NCI-H2107 treated with DMSO at 0.1 percent for 48 hours (cell line): ENCODE measurements at regions not wholly inside any gene's neighbourhood (a gene's known extent, or its start where the extent isn't known, plus 50 kb on each side); places are given as distances from the start of the nearest gene placed in this dataset.
A peak's percentile ranks its signal among the peaks of the same experiment; 100 is the strongest.

Experiments
- DNase-seq: peaks from one replicate; lab custom pipeline; 2025; ENCODE audit not compliant: unreplicated experiment; lab: John Stamatoyannopoulos, UW

- DNase-seq, result no peak
Observed at GRCh38 chr15:81492969-81493645, 119.1 kb upstream of the TMC3 start.

DNA sequence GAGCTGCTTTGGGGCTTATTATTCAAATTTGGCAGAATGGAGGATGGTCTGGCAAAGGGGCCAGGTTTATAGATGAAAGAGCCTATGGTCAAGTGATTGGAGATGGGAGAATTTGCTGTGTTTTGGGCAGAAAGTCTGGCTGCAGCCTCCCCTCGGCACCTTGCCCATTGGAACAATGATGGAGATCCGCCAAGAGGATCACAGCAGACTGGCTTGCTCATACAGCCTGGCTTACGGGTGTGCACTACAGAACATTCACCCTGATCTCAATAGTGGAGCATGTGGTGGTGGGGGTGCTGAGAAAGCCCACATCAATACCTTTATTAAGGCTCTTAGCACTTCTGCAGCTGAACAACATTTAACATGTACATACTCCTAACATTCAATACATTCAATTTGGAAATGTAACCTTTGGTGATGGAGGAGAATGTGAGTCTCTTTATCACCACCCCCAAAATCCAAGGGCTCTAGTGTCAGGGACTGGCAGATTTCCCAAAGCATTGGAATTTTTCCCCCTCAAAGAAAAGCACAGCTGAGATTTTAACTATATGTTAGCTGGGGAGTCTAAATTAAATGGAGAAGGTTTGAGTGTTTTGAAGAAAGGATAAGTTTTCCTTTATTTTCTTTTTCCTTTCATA lies 118.4 kb upstream of the TMC3 start:
- no peak for DNase-seq

DNA sequence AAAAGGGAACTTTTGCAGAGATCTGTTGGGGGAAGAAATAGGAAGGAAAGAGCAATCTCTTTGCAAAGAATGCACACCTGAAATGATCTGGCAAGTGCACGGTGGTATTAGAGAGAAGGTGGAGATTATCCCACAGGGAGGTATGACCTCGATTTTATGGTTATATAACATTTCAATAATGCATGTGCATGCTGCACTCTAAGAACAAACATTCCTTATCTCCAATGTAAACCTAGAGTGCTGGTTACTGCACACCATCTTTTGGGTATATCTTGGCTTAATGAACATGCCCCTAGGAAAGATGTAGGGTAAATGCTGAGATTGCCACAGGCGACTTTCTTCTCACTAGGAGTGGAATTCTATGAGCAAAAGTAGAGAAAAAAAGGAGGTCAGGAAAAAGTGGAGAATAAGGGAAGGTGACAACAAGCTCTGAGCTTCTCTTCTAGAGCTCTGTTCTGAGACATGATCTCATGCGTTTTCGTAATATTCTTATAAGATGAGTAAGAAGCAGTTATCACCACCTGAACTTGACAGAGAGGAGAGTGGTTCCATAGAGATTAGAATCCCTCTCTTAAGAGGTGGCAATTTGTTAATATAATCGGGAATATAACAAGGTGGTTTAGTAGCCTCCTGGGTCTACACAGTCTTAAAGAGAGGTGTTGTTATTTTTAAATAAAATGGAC lies 117.5 kb upstream of the TMC3 start:
- no peak for DNase-seq

DNA sequence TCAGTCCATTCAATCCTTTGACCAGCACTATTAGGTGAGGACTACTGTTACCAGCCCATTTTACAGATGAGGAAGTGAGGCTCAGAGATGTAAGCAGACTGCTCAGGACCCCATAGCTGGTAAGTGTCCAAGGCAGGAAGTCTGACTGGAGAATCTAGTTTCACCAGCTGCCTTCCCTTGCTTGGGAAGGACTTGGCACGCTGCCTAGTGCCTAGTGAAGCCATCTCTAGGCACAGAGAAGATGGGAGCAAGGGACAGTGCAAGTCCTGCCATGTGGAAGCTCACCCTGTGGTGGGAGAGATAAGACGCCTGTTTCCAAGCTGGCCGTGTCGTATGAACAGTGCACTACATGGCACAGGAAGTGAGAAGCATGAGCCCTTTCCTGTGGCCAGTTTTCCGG lies 111.8 kb upstream of the TMC3 start:
- DNase-seq, result no peak

DNA sequence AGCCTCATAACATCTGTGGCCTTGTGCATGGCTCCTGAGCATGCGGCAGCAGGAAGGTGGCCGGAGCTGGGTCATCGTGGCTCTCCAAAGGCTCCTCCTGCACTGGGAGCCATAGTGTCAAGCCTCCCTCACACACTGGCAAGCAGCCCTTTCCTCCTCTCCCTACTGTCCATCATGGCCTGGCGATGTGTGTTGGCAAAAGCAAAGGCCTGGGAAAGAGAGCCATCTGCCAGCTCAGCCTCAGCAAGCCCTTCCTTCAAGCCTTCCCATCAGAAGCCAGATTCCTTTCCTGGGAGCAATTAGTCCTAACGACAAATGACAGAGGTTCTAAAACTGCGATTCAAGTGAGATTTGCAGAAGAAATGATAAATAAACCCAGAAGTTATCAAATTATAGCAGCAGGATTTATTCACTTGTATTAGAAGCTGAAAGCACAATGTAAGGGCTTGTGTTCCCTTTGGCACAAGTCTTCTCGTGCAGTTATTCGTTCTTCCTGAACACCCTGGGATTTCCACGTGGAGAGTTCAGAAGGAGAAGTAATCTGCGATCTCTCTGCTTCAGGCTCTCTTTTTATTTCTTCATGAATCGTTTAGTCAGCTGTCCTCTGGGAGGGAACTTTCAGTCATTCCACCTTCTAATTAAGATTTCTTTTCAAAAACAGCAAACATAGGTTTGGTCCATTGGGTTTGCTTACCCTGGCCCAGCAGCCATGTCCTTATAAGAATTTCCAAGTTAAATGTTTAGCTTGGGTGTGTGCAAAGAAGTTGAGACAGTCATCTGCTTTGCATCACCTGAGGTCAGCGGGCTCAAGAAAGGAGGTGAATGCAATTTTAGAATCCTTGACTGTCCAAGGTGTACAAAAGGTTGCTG lies 110.3 kb upstream of the TMC3 start:
- no peak for DNase-seq

DNA sequence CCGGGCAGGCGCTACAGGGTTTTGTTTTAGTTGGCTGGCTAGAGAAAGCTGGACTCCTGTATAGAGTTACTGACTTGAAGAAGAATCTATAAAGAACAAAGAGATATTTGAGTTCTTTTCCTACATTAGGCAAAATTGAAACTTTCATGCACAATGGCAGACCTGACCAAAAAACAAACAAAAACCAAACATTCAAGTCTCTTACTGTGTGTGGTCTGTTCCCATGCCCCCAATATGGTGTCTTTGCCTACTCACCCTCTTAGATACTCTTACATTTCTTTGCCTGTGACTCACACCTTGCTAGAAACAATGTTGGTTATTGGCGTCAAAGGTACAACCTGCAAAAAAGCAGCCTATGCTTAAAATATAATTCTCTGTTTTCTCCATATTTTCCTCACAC lies 109.5 kb upstream of the TMC3 start:
- DNase-seq, result no peak

GRCh38 chr15:81481346-81481745 lies 107.3 kb upstream of the TMC3 start:
- DNase-seq, result no peak

DNA sequence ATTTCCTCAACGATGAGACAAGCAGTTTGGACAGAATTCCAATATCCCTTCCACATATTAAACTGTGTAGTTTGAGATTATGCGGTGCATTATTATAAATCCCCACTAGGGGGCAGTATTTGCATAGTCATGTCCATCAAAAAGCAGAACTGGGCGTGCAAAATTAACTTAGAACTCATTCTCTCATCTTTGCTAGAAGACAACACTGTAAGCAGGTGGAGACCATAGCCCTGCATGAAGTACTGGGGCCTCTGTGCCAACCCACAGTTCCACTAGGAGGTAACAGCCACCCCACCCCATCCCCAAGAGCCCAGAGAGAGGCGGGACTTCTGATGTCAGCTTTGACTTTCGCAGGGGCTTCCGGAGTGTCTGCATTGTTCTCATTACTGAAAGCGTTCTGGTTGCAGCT lies 106.6 kb upstream of the TMC3 start:
- DNase-seq, result peak; percentile 18

DNA sequence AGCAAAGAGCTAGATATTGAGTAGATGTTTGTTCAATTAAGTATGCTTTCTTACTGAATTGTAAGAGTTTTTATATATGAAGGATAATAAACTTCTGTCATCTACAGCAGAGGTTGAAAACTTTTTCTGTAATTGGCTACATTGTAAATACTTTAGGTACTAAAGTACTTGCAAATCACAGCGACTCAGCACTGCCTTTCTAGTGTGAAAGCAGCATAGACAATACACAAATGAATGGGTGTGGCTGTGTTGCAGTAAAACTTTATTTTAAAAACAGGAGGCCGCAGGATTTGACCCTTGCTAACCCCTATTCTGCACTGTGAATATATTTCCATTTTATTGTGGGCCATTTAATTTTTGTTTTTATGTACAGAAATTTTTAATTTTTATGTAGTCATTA lies 104.3 kb upstream of the TMC3 start:
- DNase-seq, result no peak

GRCh38 chr15:81475926-81476325 lies 101.9 kb upstream of the TMC3 start:
- no peak for DNase-seq

GRCh38 chr15:81475471-81475870 lies 101.5 kb upstream of the TMC3 start:
- no peak for DNase-seq

DNA sequence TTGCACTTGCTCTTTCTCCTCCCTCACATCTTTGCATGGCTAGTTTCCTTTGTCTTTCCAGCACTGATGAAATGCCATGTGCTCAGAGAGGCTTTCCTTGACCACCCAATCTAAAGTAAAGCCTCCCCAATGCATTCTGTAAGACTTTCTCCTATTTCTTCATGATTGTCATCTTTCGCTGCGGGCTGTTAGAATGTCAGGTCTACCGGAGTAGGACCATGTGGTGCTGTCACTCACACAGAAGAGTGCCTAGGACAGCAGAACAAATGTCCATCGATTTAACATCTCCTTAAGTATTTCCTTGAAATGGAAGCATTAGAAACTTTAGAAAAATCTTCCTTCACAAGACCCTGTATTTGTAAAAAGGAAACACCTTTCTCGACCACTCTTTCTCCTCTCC lies 99.9 kb upstream of the TMC3 start:
- DNase-seq, result no peak

DNA sequence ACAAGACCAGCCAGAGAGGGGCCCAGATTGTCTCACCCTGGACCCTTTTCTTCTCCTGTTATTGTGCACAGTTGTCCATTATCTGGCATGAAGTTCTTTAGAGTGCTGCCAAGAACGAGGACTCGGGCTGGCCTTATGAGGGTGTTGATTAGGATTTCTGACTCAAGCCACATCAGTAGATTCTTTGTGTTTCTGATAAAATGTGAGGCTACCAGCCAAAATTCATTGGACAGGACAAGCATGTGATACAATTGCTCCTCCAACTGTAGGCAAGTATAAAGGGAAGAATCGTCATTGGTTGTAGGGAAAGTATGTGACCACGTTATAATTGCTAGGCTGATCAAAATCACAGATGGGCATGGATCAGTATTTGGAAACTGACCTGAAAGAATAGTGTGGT lies 99.2 kb upstream of the TMC3 start:
- no peak for DNase-seq

DNA sequence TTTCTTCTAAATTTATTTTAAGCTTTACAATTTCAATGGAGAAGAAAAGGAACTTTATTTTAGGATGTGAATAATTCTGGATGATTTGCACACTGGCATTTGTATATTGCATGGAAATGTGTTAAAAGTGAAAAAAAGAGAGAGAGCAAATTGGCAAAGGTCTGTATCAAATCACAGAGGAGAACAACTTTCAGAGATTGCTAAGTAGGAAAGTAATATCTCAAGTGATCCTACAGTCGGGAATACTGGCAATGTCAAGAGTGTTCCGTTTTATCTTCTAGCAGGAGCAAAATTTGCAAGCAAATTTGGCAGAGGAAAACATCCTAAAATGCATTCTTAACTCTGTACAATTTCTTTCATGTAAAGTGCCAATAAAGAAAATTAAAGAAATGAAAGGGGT lies 97.1 kb upstream of the TMC3 start:
- DNase-seq, result no peak

DNA sequence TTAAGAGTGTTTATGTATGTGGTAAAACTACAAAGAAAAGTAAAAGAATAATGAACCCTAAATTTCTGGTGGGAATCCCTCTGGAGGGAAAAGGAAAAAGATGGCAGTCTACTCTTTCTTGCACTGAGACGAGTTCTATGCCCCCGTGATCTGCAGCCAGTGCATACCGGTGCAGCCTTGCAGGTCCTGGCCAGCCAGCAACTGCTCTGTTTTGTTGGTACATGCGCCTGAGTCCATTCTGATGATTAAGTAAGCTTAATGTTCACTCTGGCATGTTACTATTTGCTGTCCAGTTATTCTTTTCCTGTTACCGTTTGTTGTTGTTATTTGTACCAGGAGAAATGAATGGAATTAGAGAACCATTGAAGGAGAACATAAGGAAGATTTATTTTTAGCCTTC lies 95.1 kb upstream of the TMC3 start:
- no peak for DNase-seq

DNA sequence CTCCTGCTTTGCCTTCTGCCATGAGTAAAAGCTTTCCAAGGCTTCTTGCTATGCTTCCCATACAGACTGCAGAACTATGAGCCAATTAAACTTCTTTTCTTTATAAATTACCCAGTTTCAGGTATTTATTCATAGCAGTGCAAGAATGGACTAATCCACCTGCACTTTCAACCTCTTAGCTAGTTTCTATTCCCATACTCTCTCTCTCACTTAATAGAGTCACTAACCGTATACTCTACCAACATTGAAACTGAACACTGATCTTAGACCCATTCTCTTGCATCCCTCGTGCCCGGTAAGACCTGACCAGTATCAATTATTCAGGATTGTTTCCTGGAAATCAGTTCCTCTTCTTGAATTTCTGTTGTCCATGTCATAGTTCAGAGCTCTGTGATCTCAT lies 92.7 kb upstream of the TMC3 start:
- no peak for DNase-seq

GRCh38 chr15:81454024-81454423 lies 80.0 kb upstream of the TMC3 start:
- no peak for DNase-seq

DNA sequence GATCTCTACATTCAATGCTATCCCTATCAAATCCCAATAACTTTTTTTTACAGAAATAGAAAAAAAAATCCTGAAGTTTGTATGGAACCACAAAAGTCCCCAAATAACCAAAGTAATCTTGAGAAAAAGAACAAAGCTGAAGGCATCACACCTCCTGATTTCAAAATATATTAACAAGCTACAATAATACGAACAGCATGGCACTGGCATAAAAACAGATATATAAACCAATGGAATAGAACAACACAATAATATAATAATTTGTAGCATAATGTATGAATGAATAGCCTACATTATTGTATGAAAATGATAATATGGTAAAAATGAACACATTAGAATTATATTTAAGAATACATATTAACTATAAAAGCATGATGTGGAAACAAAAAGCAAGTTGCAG lies 76.7 kb upstream of the TMC3 start:
- no peak for DNase-seq

- DNase-seq, result no peak
Observed at GRCh38 chr15:81449836-81450474, 75.9 kb upstream of the TMC3 start.

- DNase-seq, result no peak
Observed at GRCh38 chr15:81443040-81443820, 69.2 kb upstream of the TMC3 start.
